ENCODE measurements at regions not wholly inside any gene's neighbourhood (a gene's known extent, or its start where the extent isn't known, plus 50 kb on each side); places are given as distances from the start of the nearest gene placed in this dataset.

- no peak for TF ChIP-seq EP300 (conservative IDR thresholded peaks at IDR 0.05; ENCODE audit: poor library complexity, severe bottlenecking)
- no peak for TF ChIP-seq TAF1 (IDR thresholded peaks at IDR 0.05; ENCODE audit: low read depth)
- TF ChIP-seq CTCF (IDR thresholded peaks at IDR 0.05; ENCODE audit: poor library complexity, severe bottlenecking) = no peak
- TF ChIP-seq MXI1 (conservative IDR thresholded peaks at IDR 0.05; ENCODE audit: poor library complexity, severe bottlenecking) = no peak
- no peak for TF ChIP-seq RAD21 (conservative IDR thresholded peaks at IDR 0.05)
These were observed 170.2 kb upstream of the BET1 start for GRCh38 chr7:94174375-94174774.
